Thyroid gland (tissue), 4 donors: ENCODE measurements at regions not wholly inside any gene's neighbourhood (a gene's known extent, or its start where the extent isn't known, plus 50 kb on each side); places are given as distances from the start of the nearest gene placed in this dataset.

Experiments used
- DNase-seq, 2 donors: peaks; one replicate each; pipeline ENCODE4 v3.0.0-alpha.2; 2019
- H3K27ac ChIP-seq, 3 donors: fragments of 200-600 bp; sonication (generic); 1 replicate in 2 of 3; 2 replicates in 1 of 3; pipeline ENCODE4 v1.5.1; 2016 to 2019; ENCODE audit warnings: mild to moderate bottlenecking in 1 of 3, moderate library complexity in 1 of 3
- H3K27me3 ChIP-seq: fragments of 200-600 bp; sonication (generic); one replicate; pipeline ENCODE4 v1.5.1; 2019
- H3K36me3 ChIP-seq, 2 donors: fragments of 200-600 bp; sonication (generic); one replicate each; pipeline ENCODE4 v1.5.1; 2016 to 2019
- H3K4me1 ChIP-seq, 2 donors: fragments of 200-600 bp; sonication (generic); one replicate each; pipeline ENCODE4 v1.5.1; 2017 to 2019
- H3K4me3 ChIP-seq, 3 donors: fragments of 200-600 bp; sonication (generic); replicated peaks in 1 of 3; 1 replicate in 2 of 3; 2 replicates in 1 of 3; pipeline ENCODE4 v1.5.1; 2016; ENCODE audit warnings: mild to moderate bottlenecking in 1 of 3
- H3K9me3 ChIP-seq: fragments of 200-600 bp; sonication (generic); one replicate; pipeline ENCODE4 v1.5.1; 2017
- POLR2A ChIP-seq, 2 donors: fragments of 450-650 bp; IDR thresholded peaks; one replicate each; pipeline ENCODE4 v1.6.1; 2017; ENCODE audit warnings: antibody characterized with exemption in 2 of 2, mild to moderate bottlenecking in 2 of 2, moderate library complexity in 1 of 2
- WGBS, 2 donors: methylation state at CpG; one replicate each; pipeline ENCODE4 v1.1.5; 2017; 5-methylcytosine and 5-hydroxymethylcytosine counted together
- intact Hi-C: fragments of 100-400 bp; cut with DNase I; formaldehyde crosslinking; loops from one replicate; pipeline ENCODE4 v1.15.1; 2023
- TF ChIP-seq, protein P1 (sequence below), 6 experiments: fragments of 200-600 bp in 3 of 6; fragments of 450-650 bp in 3 of 6; sonication (generic) in 3 of 6; IDR thresholded peaks; one replicate each; pipeline ENCODE4 v1.5.1; 2016 to 2019; ENCODE audit warnings: antibody characterized with exemption in 6 of 6, mild to moderate bottlenecking in 2 of 6, inconsistent platforms in 1 of 6, moderate library complexity in 1 of 6

DNA sequence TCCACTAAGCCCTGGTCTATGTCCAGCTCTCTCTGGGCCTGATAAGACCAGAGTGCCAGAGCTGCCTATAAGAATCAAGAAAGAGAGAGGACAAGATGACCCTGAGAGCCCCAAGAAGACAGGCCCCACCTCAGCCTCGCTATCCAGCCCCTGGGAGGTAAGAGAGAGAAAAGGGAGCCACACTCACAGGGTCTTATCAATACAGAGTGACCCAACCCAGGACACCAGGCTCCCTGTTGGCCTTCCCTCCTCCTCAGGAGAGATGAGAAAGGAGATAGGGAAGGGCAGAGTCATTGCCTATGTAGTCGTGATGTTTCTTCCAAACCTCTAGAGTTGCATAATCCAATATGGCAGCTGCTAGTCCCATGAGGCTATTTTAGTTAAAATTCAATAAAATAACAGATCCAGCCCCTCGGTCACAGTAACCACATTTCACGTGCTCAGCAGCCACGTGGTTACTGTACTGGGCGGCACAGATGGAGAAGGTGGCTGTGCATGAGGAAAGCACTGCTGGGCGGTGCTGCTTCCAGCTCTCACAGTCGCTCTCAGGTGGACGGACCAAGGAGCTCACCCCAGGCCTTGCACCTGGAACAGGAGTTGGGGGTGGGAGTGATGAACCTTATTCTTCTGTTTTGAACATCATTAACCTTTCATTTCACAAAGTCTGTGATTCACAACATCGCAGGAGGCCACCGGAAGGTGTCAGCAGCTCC, 525.8 kb downstream of the SHQ1 start:
- H3K27me3 ChIP-seq, result no peaks in the 10 kb centered on the region
- H3K4me1 ChIP-seq, result peaks cover 0 to 4% of the 10 kb centered on the region in 2 donors
- intact Hi-C loops, result no loop called here
- no peak overlapping the region for H3K27ac ChIP-seq
- 92 to 93% methylated on average over 10 to 11 of the region's 11 CpGs for WGBS, 2 donors
- H3K36me3 ChIP-seq, result no peaks in the 10 kb centered on the region
- no peaks in the 10 kb centered on the region for H3K9me3 ChIP-seq
- H3K4me3 ChIP-seq, result no peak overlapping the region
- TF ChIP-seq, protein P1, sequence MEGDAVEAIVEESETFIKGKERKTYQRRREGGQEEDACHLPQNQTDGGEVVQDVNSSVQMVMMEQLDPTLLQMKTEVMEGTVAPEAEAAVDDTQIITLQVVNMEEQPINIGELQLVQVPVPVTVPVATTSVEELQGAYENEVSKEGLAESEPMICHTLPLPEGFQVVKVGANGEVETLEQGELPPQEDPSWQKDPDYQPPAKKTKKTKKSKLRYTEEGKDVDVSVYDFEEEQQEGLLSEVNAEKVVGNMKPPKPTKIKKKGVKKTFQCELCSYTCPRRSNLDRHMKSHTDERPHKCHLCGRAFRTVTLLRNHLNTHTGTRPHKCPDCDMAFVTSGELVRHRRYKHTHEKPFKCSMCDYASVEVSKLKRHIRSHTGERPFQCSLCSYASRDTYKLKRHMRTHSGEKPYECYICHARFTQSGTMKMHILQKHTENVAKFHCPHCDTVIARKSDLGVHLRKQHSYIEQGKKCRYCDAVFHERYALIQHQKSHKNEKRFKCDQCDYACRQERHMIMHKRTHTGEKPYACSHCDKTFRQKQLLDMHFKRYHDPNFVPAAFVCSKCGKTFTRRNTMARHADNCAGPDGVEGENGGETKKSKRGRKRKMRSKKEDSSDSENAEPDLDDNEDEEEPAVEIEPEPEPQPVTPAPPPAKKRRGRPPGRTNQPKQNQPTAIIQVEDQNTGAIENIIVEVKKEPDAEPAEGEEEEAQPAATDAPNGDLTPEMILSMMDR (IDR thresholded peaks at IDR 0.05), result no peak
- no peak for TF ChIP-seq POLR2A (IDR thresholded peaks at IDR 0.05)
- DNase-seq, result no peak

DNA sequence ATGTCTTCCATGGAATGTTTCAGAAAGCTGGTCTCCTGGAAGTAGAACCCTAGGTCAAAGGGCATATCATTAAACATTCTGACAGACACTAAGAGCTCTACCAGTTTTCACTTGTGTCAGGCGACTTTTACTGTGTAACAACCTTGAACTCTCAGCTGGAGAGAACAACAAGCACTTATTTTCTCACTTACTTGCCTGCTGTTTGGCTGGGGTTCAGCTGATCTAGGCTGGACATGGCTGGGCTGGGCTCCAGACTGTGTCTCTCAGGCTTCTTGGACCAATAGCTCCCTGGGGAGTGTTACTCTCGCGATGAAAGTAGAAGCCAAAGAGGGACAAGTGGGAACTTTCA, 527.3 kb downstream of the SHQ1 start:
- peaks cover 0 to 4% of the 10 kb centered on the region in 2 donors for H3K4me1 ChIP-seq

DNA sequence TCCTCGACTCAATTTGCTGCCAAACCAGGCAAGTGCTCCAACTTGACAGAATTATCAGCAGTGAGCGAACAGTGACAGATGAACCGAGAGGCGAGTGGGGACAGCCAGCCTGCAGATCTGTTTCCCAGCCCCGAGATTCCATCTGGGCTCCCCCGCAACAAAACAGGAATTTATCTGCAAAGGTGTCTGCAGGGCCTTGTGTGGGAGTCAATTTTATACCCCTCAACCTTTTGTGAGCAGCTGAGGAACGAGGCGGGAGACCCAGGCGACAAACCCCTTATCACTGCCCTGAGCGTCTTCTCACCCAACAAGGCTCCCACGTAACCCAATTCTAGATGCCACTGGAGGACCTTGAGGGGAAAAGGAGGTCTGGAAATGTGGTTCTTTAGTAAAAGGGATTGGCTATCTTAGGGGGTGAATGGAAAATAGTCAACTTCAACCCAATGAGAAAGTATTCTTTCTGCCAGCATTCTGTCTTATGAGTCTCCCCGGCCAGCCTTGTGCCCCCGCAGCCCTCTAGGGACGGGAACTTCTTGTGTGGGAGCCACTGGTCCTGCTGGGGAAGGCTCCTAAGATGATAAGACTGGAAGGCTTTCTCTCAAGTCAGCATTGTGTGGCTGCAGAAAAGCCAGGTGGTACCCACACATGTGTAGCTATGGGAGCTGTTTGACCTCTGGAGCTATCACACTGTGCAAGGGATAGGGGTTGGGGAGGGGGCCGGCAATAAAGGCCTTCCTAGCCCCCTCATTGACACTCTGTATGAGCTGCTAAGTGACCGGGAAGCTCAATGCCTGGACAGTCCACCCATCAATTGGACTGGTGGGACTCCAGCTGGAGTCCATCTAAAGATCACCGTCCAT, 527.9 kb downstream of the SHQ1 start:
- intact Hi-C loops, result no loop called here
- no peak for TF ChIP-seq POLR2A (IDR thresholded peaks at IDR 0.05)
- TF ChIP-seq, protein P1 (IDR thresholded peaks at IDR 0.05), result no peak
- Histone ChIP-seq H3K4me1 (peaks cover 0 to 4% of the 10 kb centered on the region in 2 donors), H3K27ac (no peak overlapping the region), H3K4me3 (no peak overlapping the region), H3K36me3 (no peaks in the 10 kb centered on the region), H3K27me3 (no peaks in the 10 kb centered on the region), H3K9me3 (no peaks in the 10 kb centered on the region)
- WGBS, 2 donors, result 96% methylated on average over 15 to 17 of the region's 17 CpGs
- DNase-seq, result no peak

More for the DNA sequence above, 527.3 kb downstream of the SHQ1 start:
- no peak for TF ChIP-seq POLR2A (IDR thresholded peaks at IDR 0.05)
- TF ChIP-seq, protein P1 (IDR thresholded peaks at IDR 0.05), result no peak
- Histone ChIP-seq H3K27ac (no peak overlapping the region), H3K9me3 (no peaks in the 10 kb centered on the region), H3K36me3 (no peaks in the 10 kb centered on the region), H3K4me3 (no peak overlapping the region), H3K27me3 (no peaks in the 10 kb centered on the region)
- WGBS, 2 donors, result 54 to 56% methylated on average over 3 of the region's 3 CpGs
- no peak for DNase-seq
- intact Hi-C loops, result no loop called here

DNA sequence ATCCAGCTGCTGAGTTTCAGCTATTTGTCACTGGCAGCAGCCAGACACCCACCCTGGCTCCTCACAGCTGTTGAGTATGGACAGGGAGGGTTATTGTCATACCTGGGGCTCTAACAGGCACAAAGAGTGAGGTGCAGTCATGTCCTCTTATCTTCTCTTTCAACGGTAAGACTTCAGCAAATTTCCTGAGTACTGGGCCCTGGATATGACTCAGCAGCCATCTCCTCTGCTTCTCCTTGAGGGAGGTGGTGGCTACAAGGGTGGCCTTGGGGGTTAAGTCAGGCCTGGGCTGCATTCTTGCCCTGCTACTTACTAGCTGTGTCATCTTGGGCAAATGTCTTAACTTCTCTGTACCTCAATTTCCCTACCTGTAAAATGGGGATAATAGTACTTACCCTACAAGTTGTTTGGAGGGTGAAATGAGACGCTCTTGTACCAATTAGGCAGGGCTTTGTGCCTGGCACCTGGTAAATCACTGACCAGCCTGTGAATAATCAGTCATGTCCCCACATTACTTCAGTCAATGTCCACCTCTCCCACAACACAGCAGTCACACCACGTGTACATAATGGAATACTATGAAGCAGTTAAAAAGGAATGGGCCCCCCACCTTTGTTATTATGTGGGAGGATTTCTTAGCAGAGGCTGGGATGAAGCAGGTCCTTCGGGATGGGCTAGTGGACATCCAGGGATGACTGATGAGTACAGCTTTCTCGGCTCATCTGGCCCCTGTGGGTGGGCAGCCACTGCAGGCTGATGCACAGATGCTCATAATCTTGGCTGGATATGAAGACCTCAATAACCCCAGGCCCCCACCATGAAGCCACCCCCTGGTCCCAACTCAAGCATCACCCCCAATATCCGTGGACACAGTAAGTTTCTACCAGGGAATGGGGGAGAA, 528.8 kb downstream of the SHQ1 start:
- no peak overlapping the region for H3K4me3 ChIP-seq
- TF ChIP-seq POLR2A (IDR thresholded peaks at IDR 0.05), result no peak
- TF ChIP-seq, protein P1 (IDR thresholded peaks at IDR 0.05), result no peak
- WGBS, 2 donors, result 70 to 91% methylated on average over 5 to 6 of the region's 6 CpGs
- DNase-seq, result no peak
- peaks cover 0 to 4% of the 10 kb centered on the region in 2 donors for H3K4me1 ChIP-seq
- no peaks in the 10 kb centered on the region for H3K36me3 ChIP-seq
- no peak overlapping the region for H3K27ac ChIP-seq
- intact Hi-C loops, result no loop called here
- H3K27me3 ChIP-seq, result no peaks in the 10 kb centered on the region
- H3K9me3 ChIP-seq, result no peaks in the 10 kb centered on the region
